ENCODE measurements at regions not wholly inside any gene's neighbourhood (a gene's known extent, or its start where the extent isn't known, plus 50 kb on each side); places are given as distances from the start of the nearest gene placed in this dataset.

DNA sequence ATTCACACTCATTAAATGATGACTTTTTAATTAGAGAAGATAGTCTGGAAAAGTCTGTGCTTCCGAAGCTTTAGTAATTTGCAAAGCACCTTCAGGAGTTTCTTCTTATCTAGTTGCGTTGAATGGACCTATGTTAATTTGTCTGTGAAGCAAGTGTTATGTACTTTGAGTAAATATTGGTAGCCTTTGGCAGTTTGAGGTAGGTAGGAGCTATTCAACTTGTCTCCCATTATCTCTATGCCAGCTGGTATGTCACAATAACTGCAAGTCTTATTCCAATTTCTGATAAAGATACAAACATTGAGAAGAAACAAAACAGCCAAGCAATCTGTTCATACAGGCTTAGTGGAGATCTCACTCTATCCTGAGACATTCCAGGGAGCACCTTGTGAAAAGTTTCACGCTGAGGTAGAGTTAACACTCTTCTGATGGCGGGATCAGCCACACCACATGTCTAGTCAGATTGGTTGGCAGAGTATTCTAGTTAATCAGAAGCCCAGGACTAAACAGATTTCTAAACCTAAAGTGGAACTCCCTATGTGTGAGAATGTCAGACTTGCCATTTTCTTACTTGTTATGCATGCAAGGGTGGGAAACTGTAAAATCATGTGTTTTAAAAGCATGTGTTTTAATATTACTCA lies 219.8 kb upstream of the MANEA start:
- no peak overlapping the region for H3K4me3 ChIP-seq (ENCODE audit: low read length)
- DNase-seq (ENCODE audit: low read depth), result no peak
- TF ChIP-seq, protein P1, sequence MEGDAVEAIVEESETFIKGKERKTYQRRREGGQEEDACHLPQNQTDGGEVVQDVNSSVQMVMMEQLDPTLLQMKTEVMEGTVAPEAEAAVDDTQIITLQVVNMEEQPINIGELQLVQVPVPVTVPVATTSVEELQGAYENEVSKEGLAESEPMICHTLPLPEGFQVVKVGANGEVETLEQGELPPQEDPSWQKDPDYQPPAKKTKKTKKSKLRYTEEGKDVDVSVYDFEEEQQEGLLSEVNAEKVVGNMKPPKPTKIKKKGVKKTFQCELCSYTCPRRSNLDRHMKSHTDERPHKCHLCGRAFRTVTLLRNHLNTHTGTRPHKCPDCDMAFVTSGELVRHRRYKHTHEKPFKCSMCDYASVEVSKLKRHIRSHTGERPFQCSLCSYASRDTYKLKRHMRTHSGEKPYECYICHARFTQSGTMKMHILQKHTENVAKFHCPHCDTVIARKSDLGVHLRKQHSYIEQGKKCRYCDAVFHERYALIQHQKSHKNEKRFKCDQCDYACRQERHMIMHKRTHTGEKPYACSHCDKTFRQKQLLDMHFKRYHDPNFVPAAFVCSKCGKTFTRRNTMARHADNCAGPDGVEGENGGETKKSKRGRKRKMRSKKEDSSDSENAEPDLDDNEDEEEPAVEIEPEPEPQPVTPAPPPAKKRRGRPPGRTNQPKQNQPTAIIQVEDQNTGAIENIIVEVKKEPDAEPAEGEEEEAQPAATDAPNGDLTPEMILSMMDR (IDR thresholded peaks at IDR 0.05; ENCODE audit: insufficient read depth, low read depth, low read length, missing control alignments), result no peak

DNA sequence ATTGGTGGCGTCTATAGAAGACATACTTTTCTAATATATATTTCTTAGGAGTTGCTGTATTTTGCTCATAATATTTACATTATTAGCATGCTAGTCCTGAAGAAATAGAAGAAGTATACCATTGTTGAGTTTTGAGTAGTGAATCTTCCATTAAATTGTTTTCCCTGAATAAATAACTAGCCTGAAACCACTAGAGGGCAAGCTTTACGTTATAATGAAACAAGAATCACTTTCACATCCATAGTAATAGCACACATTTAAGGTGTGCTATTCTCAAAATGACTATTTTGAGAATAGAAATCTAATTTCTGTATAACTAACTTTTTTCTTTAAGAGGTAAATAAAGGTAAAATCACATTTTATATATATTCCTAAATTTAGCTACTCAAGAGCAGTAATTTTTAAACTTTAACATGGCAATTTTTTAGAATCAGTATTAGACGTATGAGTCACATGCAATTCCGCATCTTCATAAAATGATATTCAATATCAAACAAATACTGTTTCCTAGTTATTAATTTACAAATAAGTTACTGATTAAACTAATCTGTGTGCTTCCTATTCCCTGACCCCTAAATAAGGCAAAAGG lies 213.2 kb upstream of the MANEA start:
- peak; percentile 37 for DNase-seq (ENCODE audit: low read depth)
- no peak overlapping the region for H3K4me3 ChIP-seq (ENCODE audit: low read length)
- TF ChIP-seq, protein P1 (IDR thresholded peaks at IDR 0.05; ENCODE audit: insufficient read depth, low read depth, low read length, missing control alignments), result peak; percentile 28

DNA sequence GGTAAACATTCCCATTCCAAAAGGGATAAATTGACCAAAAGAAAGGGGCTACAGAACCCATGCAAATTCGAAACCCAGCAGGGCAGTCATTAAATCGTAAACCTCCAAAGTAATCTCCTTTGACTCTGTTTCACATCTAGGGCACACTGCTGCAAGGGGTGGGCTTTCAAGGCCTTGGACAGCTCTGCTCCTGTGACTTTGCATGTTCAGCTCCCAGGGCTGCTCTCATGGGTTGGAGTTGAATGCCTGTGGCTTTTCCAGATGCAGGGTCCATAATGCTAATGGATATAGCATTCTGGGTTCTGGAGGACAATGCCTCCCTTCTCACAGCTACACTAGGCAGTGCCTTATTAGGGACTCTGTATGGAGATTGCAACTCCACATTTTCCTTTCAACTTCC lies 211.9 kb upstream of the MANEA start:
- DNase-seq (ENCODE audit: low read depth), result no peak
- H3K4me3 ChIP-seq (ENCODE audit: low read length), result no peak overlapping the region
- TF ChIP-seq, protein P1 (IDR thresholded peaks at IDR 0.05; ENCODE audit: insufficient read depth, low read depth, low read length, missing control alignments), result no peak

DNA sequence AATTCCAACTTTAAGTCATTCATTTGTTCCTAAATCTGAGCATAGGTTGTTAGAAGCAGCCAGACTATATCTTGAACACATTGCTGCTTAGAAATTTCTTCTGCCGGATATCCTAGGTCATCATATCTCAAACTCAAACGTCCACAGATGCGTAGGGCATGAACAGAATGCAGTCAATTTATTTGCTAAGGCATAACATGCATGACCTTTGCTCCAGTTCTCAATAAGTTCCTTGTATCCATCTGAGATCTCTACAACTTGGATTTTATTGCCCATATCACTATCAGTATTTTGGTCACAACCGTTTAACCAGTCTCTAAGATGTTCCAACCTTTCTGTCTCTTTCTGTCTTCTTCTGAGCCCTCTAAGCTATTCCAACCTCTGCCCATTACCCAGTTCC lies 210.9 kb upstream of the MANEA start:
- no peak for DNase-seq (ENCODE audit: low read depth)
- no peak overlapping the region for H3K4me3 ChIP-seq (ENCODE audit: low read length)
- TF ChIP-seq, protein P1 (IDR thresholded peaks at IDR 0.05; ENCODE audit: insufficient read depth, low read depth, low read length, missing control alignments), result no peak

DNA sequence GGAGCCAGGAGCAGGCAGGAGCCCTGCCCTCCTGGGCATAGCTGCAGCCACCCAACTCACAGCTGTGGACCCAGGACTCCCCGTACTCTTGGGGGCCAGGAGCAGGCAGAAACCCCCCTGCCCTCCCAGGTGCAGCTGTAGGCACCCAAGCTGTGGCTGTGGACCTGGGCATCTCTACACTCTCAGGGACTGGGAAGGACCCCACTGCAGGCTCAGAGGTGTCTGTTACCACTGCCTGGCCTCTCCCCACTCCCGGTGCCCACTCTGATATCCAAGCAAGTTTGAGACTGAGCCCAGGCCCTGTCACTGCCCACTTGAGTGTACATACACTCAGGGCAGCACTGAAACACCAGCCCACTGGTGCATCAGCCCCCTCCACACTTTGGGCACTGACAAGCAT lies 193.5 kb upstream of the MANEA start:
- TF ChIP-seq, protein P1 (IDR thresholded peaks at IDR 0.05; ENCODE audit: insufficient read depth, low read depth, low read length, missing control alignments), result no peak
- H3K4me3 ChIP-seq (ENCODE audit: low read length), result no peak overlapping the region
- no peak for DNase-seq (ENCODE audit: low read depth)

DNA sequence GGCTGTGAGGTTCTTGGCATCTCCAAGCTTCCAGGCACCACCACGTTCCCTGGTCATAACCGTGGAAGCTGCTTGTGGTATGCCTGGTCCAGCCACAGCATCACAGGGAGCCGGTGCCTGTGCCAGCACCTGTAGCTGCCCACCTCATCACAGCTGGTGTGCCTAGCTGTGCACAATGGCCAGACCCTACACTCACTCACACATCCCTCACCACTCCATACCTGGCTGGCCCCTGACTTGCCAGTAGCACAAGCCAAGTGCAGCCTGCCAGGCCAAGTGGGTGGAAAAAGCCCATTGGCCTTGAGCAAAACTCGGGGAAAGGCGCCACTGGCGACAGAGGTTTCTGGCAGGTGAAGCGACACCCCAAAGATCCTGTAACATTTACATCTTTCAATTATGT lies 192.3 kb upstream of the MANEA start:
- TF ChIP-seq, protein P1 (IDR thresholded peaks at IDR 0.05; ENCODE audit: insufficient read depth, low read depth, low read length, missing control alignments), result no peak
- no peak for DNase-seq (ENCODE audit: low read depth)
- H3K4me3 ChIP-seq (ENCODE audit: low read length), result no peak overlapping the region

DNA sequence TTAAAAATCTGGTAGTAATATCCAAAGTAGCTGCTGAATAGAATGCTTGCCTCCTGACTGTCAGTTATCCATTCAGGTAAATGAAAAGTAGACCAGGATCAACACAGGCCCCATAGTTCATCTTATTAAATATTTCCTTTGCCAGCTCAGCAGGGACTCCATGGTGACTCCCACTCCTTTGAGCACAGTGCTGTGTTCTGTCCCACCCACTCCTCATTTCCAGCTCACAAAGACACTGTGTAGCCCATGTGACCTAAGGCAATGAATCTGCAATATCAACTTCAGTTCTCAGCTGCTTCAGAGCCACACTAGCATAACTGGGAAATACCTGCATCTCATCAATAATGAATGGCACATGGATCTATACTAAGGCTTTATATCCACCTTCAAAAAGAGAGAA lies 189.5 kb upstream of the MANEA start:
- H3K4me3 ChIP-seq (ENCODE audit: low read length), result no peak overlapping the region
- TF ChIP-seq, protein P1 (IDR thresholded peaks at IDR 0.05; ENCODE audit: insufficient read depth, low read depth, low read length, missing control alignments), result no peak
- DNase-seq (ENCODE audit: low read depth), result no peak

Measured in epithelial cell of esophagus (primary cell).